ENCODE measurements at regions not wholly inside any gene's neighbourhood (a gene's known extent, or its start where the extent isn't known, plus 50 kb on each side); places are given as distances from the start of the nearest gene placed in this dataset.

DNA sequence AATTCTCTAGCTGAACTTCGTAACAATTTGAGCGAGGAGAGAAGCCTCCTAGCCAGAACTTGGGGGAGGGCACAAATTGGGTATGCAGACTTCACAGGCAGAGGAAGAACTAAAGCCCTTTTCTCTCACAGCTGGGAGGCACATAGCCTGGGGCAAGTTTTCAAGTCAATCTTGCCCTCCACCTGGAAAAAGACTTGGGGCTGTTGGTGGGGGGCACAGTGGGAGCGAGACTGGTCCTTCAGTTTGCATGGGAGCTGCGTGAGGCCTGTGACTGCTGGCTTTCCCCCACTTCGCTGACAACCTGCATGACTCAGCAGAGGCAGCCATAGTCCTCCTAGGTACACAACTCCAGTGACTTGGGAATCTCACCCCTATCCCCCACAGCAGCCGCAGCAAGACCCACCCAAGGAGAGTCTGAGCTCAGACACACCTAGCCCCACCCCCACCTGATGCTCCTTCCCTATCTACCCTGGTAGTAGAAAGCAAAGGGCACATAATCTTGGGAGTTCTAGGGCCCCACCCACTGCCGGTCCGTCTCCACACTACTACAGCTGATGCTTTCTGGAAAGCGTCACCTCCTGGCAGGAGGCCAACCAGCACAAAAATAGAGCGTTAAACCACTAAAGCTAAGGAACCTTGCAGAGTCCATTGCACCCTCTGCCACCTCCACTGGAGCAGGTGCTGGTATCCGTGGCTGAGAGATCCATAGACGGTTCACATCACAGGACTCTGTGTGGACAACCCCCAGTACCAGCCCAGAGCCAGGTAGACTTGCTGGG is 160.8 kb downstream of the CBLL2 start:
- TF ChIP-seq, protein P1, sequence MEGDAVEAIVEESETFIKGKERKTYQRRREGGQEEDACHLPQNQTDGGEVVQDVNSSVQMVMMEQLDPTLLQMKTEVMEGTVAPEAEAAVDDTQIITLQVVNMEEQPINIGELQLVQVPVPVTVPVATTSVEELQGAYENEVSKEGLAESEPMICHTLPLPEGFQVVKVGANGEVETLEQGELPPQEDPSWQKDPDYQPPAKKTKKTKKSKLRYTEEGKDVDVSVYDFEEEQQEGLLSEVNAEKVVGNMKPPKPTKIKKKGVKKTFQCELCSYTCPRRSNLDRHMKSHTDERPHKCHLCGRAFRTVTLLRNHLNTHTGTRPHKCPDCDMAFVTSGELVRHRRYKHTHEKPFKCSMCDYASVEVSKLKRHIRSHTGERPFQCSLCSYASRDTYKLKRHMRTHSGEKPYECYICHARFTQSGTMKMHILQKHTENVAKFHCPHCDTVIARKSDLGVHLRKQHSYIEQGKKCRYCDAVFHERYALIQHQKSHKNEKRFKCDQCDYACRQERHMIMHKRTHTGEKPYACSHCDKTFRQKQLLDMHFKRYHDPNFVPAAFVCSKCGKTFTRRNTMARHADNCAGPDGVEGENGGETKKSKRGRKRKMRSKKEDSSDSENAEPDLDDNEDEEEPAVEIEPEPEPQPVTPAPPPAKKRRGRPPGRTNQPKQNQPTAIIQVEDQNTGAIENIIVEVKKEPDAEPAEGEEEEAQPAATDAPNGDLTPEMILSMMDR (IDR thresholded peaks at IDR 0.05; ENCODE audit: insufficient read depth, low read depth, low read length), result no peak
- no peak for TF ChIP-seq EZH2 (IDR thresholded peaks at IDR 0.05; ENCODE audit: insufficient read depth, low read length)

Measured in astrocyte (in vitro differentiated cells and primary cell).